Vagina (tissue), 2 donors: ENCODE measurements at regions not wholly inside any gene's neighbourhood (a gene's known extent, or its start where the extent isn't known, plus 50 kb on each side); places are given as distances from the start of the nearest gene placed in this dataset.

Experiments used
- CTCF ChIP-seq, 3 experiments: fragments of 450-650 bp in 2 of 3; fragments of 200-600 bp in 1 of 3; sonication (generic) in 1 of 3; IDR thresholded peaks; one replicate each; pipeline ENCODE4 v1.5.1; 2017 to 2019; ENCODE audit warnings: antibody characterized with exemption in 3 of 3, mild to moderate bottlenecking in 2 of 3, moderate library complexity in 2 of 3
- POLR2AphosphoS5 ChIP-seq, 2 donors: sonication (generic); formaldehyde crosslinking; IDR thresholded peaks; one replicate each; pipeline ENCODE4 v1.9.0; 2017; ENCODE audit warnings: antibody characterized with exemption in 2 of 2, mild to moderate bottlenecking in 2 of 2, low read depth in 1 of 2; ENCODE audit not compliant: insufficient read depth in 1 of 2

GRCh38 chr5:92207151-92207550 lies 824.0 kb upstream of the ARRDC3 start:
- TF ChIP-seq CTCF (IDR thresholded peaks at IDR 0.05) (no peak), POLR2AphosphoS5 (IDR thresholded peaks at IDR 0.05; ENCODE audit: insufficient read depth in 1 of 2, low read depth in 1 of 2) (no peak)
